ENCODE measurements at regions not wholly inside any gene's neighbourhood (a gene's known extent, or its start where the extent isn't known, plus 50 kb on each side); places are given as distances from the start of the nearest gene placed in this dataset.

- no peak for TF ChIP-seq CTCF (IDR thresholded peaks at IDR 0.05)
- TF ChIP-seq EP300 (IDR thresholded peaks at IDR 0.05) = no peak
- TF ChIP-seq CEBPB (IDR thresholded peaks at IDR 0.05) = no peak
- no peak for TF ChIP-seq FOSL2 (IDR thresholded peaks at IDR 0.05)
- TF ChIP-seq FOSL2 (CRISPR knock-in tag; IDR thresholded peaks at IDR 0.05) = no peak
- TF ChIP-seq RFX5 (IDR thresholded peaks at IDR 0.05) = no peak
- no peak for TF ChIP-seq MYC (IDR thresholded peaks at IDR 0.05; ENCODE audit: borderline replicate concordance, low read length)
- TF ChIP-seq BHLHE40 (IDR thresholded peaks at IDR 0.05; ENCODE audit: low read depth, low read length) = no peak
- TF ChIP-seq POLR2A (IDR thresholded peaks at IDR 0.05; ENCODE audit: low read length) = no peak
- no peak for TF ChIP-seq MAX (IDR thresholded peaks at IDR 0.05)
- no peak for TF ChIP-seq MAFK (IDR thresholded peaks at IDR 0.05; ENCODE audit: partially characterized antibody)
- no peak for TF ChIP-seq FOSB (CRISPR knock-in tag; IDR thresholded peaks at IDR 0.05)
- TF ChIP-seq CBX2 (IDR thresholded peaks at IDR 0.05; ENCODE audit: borderline replicate concordance, low read depth) = no peak
These were observed 1303.0 kb downstream of the GATA3 start for GRCh38 chr10:9357471-9357870.
